HEK293 (cell line): ENCODE measurements at regions not wholly inside any gene's neighbourhood (a gene's known extent, or its start where the extent isn't known, plus 50 kb on each side); places are given as distances from the start of the nearest gene placed in this dataset.

Source experiments
- CTCF ChIA-PET: fragments of 350-600 bp; formaldehyde crosslinking; extraction: SDS; loops from one replicate; lab custom pipeline; 2021; ENCODE audit warnings: antibody characterized with exemption; lab: Yijun Ruan, JAX
- POLR2A ChIA-PET: fragments of 300-600 bp; formaldehyde crosslinking; extraction: SDS; loops from one replicate; lab custom pipeline; 2020; ENCODE audit warnings: antibody characterized with exemption, inconsistent platforms; lab: Yijun Ruan, JAX
- H3K27ac ChIP-seq: fragments of 200-500 bp; sonication (Bioruptor generic); 2 replicates; pipeline ENCODE4 v1.5.1; 2014; ENCODE audit warnings: low read depth, low read length, control low read depth, inconsistent platforms; ENCODE audit errors: extremely low read depth
- H3K36me3 ChIP-seq, 2 experiments: fragments of 200-500 bp in 1 of 2; sonication (Bioruptor generic) in 1 of 2; 1 replicate in 1 of 2; 2 replicates in 1 of 2; pipeline ENCODE4 v1.5.1; 2014 to 2017; ENCODE audit warnings: inconsistent platforms in 2 of 2, low read length in 2 of 2; ENCODE audit not compliant: control insufficient read depth in 2 of 2, insufficient read depth in 1 of 2
- H3K4me1 ChIP-seq: fragments of 200-500 bp; sonication (Bioruptor generic); 2 replicates; pipeline ENCODE4 v1.5.1; 2014; ENCODE audit warnings: mild to moderate bottlenecking, low read length, inconsistent platforms; ENCODE audit not compliant: control insufficient read depth, insufficient read depth
- H3K4me3 ChIP-seq: 2 replicates; pipeline ENCODE4 v1.5.1; 2011; ENCODE audit warnings: low read depth, mild to moderate bottlenecking, control low read depth, low read length, moderate library complexity
- H3K9me3 ChIP-seq: fragments of 200-500 bp; sonication (Bioruptor generic); 2 replicates; pipeline ENCODE4 v1.5.1; 2014; ENCODE audit warnings: low read depth, low read length, inconsistent platforms; ENCODE audit not compliant: control insufficient read depth, insufficient read depth
- HOXD13 ChIP-seq: sonication (generic); formaldehyde crosslinking; IDR thresholded peaks from 2 replicates; pipeline ENCODE4 v1.8.0; 2022; ENCODE audit warnings: missing genetic modification reagents, borderline replicate concordance
- KLF16 ChIP-seq: fragments of 450-650 bp; formaldehyde crosslinking; IDR thresholded peaks from 2 replicates; pipeline ENCODE4 v1.5.1; 2017; ENCODE audit warnings: missing biosample characterization, missing genetic modification characterization
- KLF8 ChIP-seq: fragments of 450-650 bp; formaldehyde crosslinking; IDR thresholded peaks from 2 replicates; pipeline ENCODE4 v1.5.1; 2016; ENCODE audit warnings: missing biosample characterization, missing genetic modification characterization
- SCRT1 ChIP-seq: fragments of 450-650 bp; formaldehyde crosslinking; IDR thresholded peaks from 2 replicates; pipeline ENCODE4 v1.5.1; 2016; ENCODE audit warnings: missing biosample characterization, missing genetic modification characterization, borderline replicate concordance
- ZBTB7A ChIP-seq: fragments of 450-650 bp; formaldehyde crosslinking; IDR thresholded peaks from 2 replicates; pipeline ENCODE4 v1.5.1; 2016; ENCODE audit warnings: low read depth, missing biosample characterization, missing genetic modification characterization
- ZFHX2 ChIP-seq: fragments of 450-650 bp; formaldehyde crosslinking; conservative IDR thresholded peaks from 2 replicates; pipeline ENCODE4 v1.5.1; 2016; ENCODE audit warnings: missing biosample characterization, missing genetic modification characterization
- ZNF10 ChIP-seq: fragments of 450-650 bp; formaldehyde crosslinking; IDR thresholded peaks from 2 replicates; pipeline ENCODE4 v1.5.1; 2017; ENCODE audit warnings: missing biosample characterization, missing genetic modification characterization
- ZNF169 ChIP-seq: fragments of 450-650 bp; formaldehyde crosslinking; IDR thresholded peaks from 2 replicates; pipeline ENCODE4 v1.5.1; 2016; ENCODE audit warnings: missing biosample characterization, missing genetic modification characterization
- ZNF211 ChIP-seq: fragments of 450-650 bp; formaldehyde crosslinking; IDR thresholded peaks from 2 replicates; pipeline ENCODE4 v1.5.1; 2016; ENCODE audit warnings: low read depth, missing biosample characterization, missing genetic modification characterization
- ZNF37A ChIP-seq: fragments of 450-650 bp; IDR thresholded peaks from 2 replicates; pipeline ENCODE4 v1.5.1; 2018; ENCODE audit warnings: missing biosample characterization, missing genetic modification characterization
- ZNF433 ChIP-seq: fragments of 450-650 bp; formaldehyde crosslinking; IDR thresholded peaks from 2 replicates; pipeline ENCODE4 v1.5.1; 2016; ENCODE audit warnings: missing biosample characterization, missing genetic modification characterization, low read depth
- ZNF473 ChIP-seq: fragments of 450-650 bp; formaldehyde crosslinking; IDR thresholded peaks from 2 replicates; pipeline ENCODE4 v1.5.1; 2017; ENCODE audit warnings: missing biosample characterization, missing genetic modification characterization
- ZNF510 ChIP-seq: fragments of 450-650 bp; formaldehyde crosslinking; IDR thresholded peaks from 2 replicates; pipeline ENCODE4 v1.5.1; 2018; ENCODE audit warnings: mild to moderate bottlenecking, missing genetic modification characterization, missing biosample characterization; ENCODE audit not compliant: insufficient replicate concordance
- ZNF549 ChIP-seq: fragments of 450-650 bp; IDR thresholded peaks from 2 replicates; pipeline ENCODE4 v1.5.1; 2018; ENCODE audit warnings: missing biosample characterization, missing genetic modification characterization, mild to moderate bottlenecking, inconsistent platforms, moderate library complexity
- ZNF670 ChIP-seq: fragments of 450-650 bp; formaldehyde crosslinking; IDR thresholded peaks from 2 replicates; pipeline ENCODE4 v1.5.1; 2016; ENCODE audit warnings: missing biosample characterization, missing genetic modification characterization, low read depth
- ZNF785 ChIP-seq: fragments of 450-650 bp; formaldehyde crosslinking; IDR thresholded peaks from 2 replicates; pipeline ENCODE4 v1.5.1; 2016; ENCODE audit warnings: missing biosample characterization, missing genetic modification characterization
- TF ChIP-seq, protein P1 (sequence below): fragments of 450-650 bp; formaldehyde crosslinking; optimal IDR thresholded peaks from 2 replicates; pipeline ENCODE3; 2016; ENCODE audit warnings: missing biosample characterization, mild to moderate bottlenecking, missing genetic modification characterization
- TF ChIP-seq, protein P2 (sequence below): fragments of 450-650 bp; formaldehyde crosslinking; IDR thresholded peaks from 2 replicates; pipeline ENCODE4 v1.5.1; 2016; ENCODE audit warnings: missing biosample characterization, missing genetic modification characterization
- TF ChIP-seq, protein P3 (sequence below): fragments of 450-650 bp; formaldehyde crosslinking; IDR thresholded peaks from 2 replicates; pipeline ENCODE4 v1.5.1; 2016; ENCODE audit warnings: missing biosample characterization, missing genetic modification characterization
- TF ChIP-seq, protein P4 (sequence below): fragments of 450-650 bp; formaldehyde crosslinking; IDR thresholded peaks from 2 replicates; pipeline ENCODE4 v1.5.1; 2017; ENCODE audit warnings: missing biosample characterization, missing genetic modification characterization
- TF ChIP-seq, protein P5 (sequence below): fragments of 450-650 bp; formaldehyde crosslinking; IDR thresholded peaks from 2 replicates; pipeline ENCODE4 v1.5.1; 2017; ENCODE audit warnings: missing biosample characterization, missing genetic modification characterization

DNA sequence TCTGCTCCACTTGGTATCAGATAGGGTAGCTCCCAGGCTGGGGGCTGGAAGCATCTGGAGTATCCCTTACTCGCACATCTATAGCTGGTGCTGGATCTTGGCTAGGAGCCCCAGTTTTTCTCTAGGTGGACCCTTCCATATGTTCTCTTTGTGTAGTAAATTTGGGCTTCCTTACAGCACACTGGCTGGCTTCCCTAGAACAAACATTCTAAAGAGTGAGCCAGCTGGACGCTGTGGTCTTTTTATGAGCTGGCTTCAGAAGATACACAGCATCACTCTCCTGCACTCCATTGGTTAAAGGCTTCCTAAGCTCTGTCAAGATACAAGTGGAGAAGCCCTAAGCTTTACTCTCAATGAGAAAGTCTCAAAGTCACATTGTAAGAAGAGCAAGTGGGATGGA lies 322.1 kb downstream of the WDR72 start (continued):
- TF ChIP-seq ZNF549 (tag by site-specific recombination): no peak

DNA sequence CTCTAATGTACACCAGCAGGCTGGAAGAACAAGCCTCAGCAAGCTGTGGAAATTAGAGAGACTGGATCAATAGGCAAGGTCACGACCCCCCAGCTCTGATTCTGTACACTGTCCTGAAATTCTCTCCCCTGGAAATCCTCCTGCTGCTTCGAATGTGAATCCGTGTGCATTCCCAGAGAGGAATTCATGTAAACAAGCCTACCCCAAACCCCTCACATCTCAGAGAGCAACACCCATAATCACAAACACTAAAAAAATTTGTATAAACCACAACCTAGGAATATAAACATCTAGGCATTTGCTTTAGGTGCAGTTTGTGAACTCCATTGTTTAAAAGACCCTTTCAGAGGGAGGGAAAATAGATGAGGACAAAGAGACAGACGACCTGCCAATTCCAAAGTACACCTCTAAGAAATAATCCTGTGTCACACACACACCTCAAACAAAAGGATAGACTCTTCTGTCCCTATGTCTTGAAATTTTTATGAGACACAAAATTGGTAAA lies 325.2 kb downstream of the WDR72 start:
- CTCF ChIA-PET: no interaction called here
- POLR2A ChIA-PET: no interaction called here

DNA sequence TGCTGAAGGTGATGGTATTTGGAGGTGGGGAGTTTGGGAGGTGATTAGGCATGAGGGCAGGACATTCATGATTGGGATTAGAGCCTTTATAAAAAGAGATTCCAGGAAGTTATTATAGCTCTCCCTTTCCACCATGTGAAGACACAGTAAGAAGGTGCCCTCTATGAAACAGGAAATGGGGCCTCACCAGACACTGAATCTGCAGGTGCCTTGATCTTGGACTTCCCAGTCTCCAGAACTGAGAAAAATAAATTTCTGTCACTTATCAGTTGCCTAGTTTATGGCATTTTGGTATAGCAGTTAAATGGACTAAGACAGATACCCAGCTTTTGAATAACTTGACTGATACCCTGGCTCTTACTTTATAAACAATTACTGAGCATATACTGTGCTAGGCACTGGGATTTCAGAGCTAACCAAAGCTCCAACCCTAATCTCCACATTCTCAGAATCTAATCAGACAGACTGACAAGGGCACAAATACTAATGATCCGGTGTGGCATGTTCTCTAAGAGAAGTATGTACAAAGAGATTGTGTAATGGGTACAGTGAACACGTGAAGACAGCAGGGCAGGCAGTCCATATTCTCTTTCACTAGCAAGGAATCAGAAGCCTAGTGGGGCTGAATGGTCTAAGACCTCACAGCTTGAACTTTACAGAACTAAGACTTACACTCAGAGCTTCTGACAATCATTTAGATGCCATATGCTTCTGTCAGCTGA lies 343.1 kb downstream of the WDR72 start:
- ChIA-PET POLR2A (no interaction called here), CTCF (no interaction called here)
- Histone ChIP-seq H3K27ac (no peak overlapping the region), H3K4me3 (no peak overlapping the region), H3K4me1 (no peaks in the 10 kb centered on the region), H3K9me3 (no peaks in the 10 kb centered on the region), H3K36me3 (no peaks in the 10 kb centered on the region)
- TF ChIP-seq ZFHX2 (tag by site-specific recombination) (no peak), ZNF169 (no peak), ZNF10 (tag by site-specific recombination) (no peak), SCRT1 (tag by site-specific recombination) (no peak), HOXD13 (CRISPR knock-in tag) (no peak), ZNF785 (tag by site-specific recombination) (no peak), KLF8 (no peak), ZBTB7A (tag by site-specific recombination) (no peak), ZNF670 (tag by site-specific recombination) (no peak)
- TF ChIP-seq, protein P1, sequence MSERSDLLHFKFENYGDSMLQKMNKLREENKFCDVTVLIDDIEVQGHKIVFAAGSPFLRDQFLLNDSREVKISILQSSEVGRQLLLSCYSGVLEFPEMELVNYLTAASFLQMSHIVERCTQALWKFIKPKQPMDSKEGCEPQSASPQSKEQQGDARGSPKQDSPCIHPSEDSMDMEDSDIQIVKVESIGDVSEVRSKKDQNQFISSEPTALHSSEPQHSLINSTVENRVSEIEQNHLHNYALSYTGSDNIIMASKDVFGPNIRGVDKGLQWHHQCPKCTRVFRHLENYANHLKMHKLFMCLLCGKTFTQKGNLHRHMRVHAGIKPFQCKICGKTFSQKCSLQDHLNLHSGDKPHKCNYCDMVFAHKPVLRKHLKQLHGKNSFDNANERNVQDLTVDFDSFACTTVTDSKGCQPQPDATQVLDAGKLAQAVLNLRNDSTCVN (tag by site-specific recombination): no peak
- TF ChIP-seq, protein P2, sequence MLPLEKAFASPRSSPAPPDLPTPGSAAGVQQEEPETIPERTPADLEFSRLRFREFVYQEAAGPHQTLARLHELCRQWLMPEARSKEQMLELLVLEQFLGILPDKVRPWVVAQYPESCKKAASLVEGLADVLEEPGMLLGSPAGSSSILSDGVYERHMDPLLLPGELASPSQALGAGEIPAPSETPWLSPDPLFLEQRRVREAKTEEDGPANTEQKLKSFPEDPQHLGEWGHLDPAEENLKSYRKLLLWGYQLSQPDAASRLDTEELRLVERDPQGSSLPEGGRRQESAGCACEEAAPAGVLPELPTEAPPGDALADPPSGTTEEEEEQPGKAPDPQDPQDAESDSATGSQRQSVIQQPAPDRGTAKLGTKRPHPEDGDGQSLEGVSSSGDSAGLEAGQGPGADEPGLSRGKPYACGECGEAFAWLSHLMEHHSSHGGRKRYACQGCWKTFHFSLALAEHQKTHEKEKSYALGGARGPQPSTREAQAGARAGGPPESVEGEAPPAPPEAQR: no peak
- TF ChIP-seq, protein P3, sequence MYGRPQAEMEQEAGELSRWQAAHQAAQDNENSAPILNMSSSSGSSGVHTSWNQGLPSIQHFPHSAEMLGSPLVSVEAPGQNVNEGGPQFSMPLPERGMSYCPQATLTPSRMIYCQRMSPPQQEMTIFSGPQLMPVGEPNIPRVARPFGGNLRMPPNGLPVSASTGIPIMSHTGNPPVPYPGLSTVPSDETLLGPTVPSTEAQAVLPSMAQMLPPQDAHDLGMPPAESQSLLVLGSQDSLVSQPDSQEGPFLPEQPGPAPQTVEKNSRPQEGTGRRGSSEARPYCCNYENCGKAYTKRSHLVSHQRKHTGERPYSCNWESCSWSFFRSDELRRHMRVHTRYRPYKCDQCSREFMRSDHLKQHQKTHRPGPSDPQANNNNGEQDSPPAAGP (tag by site-specific recombination): no peak
- TF ChIP-seq, protein P4, sequence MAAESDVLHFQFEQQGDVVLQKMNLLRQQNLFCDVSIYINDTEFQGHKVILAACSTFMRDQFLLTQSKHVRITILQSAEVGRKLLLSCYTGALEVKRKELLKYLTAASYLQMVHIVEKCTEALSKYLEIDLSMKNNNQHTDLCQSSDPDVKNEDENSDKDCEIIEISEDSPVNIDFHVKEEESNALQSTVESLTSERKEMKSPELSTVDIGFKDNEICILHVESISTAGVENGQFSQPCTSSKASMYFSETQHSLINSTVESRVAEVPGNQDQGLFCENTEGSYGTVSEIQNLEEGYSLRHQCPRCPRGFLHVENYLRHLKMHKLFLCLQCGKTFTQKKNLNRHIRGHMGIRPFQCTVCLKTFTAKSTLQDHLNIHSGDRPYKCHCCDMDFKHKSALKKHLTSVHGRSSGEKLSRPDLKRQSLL (tag by site-specific recombination): no peak

More for the DNA sequence above, 325.2 kb downstream of the WDR72 start:
- no peaks in the 10 kb centered on the region for H3K9me3 ChIP-seq
- no peak overlapping the region for H3K4me3 ChIP-seq
- no peaks in the 10 kb centered on the region for H3K4me1 ChIP-seq
- H3K27ac ChIP-seq: no peak overlapping the region
- no peak for TF ChIP-seq KLF16 (tag by site-specific recombination)
- no peak for TF ChIP-seq ZNF37A (tag by site-specific recombination)
- TF ChIP-seq, protein P5, sequence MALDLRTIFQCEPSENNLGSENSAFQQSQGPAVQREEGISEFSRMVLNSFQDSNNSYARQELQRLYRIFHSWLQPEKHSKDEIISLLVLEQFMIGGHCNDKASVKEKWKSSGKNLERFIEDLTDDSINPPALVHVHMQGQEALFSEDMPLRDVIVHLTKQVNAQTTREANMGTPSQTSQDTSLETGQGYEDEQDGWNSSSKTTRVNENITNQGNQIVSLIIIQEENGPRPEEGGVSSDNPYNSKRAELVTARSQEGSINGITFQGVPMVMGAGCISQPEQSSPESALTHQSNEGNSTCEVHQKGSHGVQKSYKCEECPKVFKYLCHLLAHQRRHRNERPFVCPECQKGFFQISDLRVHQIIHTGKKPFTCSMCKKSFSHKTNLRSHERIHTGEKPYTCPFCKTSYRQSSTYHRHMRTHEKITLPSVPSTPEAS: no peak
- no peak for TF ChIP-seq ZNF211
- TF ChIP-seq ZNF433 (tag by site-specific recombination): no peak
- no peak for TF ChIP-seq ZNF473 (tag by site-specific recombination)
- TF ChIP-seq ZNF510 (tag by site-specific recombination): no peak
- no peaks in the 10 kb centered on the region for H3K36me3 ChIP-seq
